ENCODE measurements at regions not wholly inside any gene's neighbourhood (a gene's known extent, or its start where the extent isn't known, plus 50 kb on each side); places are given as distances from the start of the nearest gene placed in this dataset.

GRCh38 chr13:110826861-110827672, 87.8 kb downstream of the ANKRD10 start:
- no peak for DNase-seq (ENCODE audit: low read depth in 3 of 3, low spot score in 1 of 3)
